SK-N-SH (cell line): ENCODE measurements at regions not wholly inside any gene's neighbourhood (a gene's known extent, or its start where the extent isn't known, plus 50 kb on each side); places are given as distances from the start of the nearest gene placed in this dataset.

ENCODE experiments used
- CTCF ChIA-PET: fragments of 300-600, 350-600 bp; formaldehyde crosslinking; extraction: SDS; loops from one replicate; lab custom pipeline; 2021; lab: Yijun Ruan, JAX
- POLR2A ChIA-PET: fragments of 350-600 bp; sonication (Branson Sonifier 250); formaldehyde crosslinking; extraction: SDS; loops from one replicate; lab custom pipeline; 2020; ENCODE audit warnings: antibody characterized with exemption, inconsistent platforms; lab: Yijun Ruan, JAX
- DNase-seq: peaks from one replicate; pipeline ENCODE4 v3.0.0; 2012
- H2AFZ ChIP-seq: fragments of 200-600 bp; sonication (generic); 2 replicates; pipeline ENCODE4 v1.8.1; 2016; ENCODE audit warnings: antibody characterized with exemption, mild to moderate bottlenecking, low read depth
- H3F3A ChIP-seq: fragments of 200-600 bp; sonication (generic); replicated peaks from 2 replicates; pipeline ENCODE3; 2016; ENCODE audit warnings: antibody characterized with exemption, mild to moderate bottlenecking; ENCODE audit not compliant: insufficient read depth
- H3K27ac ChIP-seq, 2 experiments: fragments of 200-500 bp in 1 of 2; fragments of 200-600 bp in 1 of 2; sonication (Bioruptor generic) in 1 of 2; sonication (generic), shearing (Covaris generic) in 1 of 2; 2 replicates each; pipeline versions ENCODE4 v1.5.1 to v1.6.1; 2014 to 2016; ENCODE audit warnings: low read depth in 2 of 2, inconsistent platforms in 1 of 2, low read length in 1 of 2, mild to moderate bottlenecking in 1 of 2, mixed read lengths in 1 of 2
- H3K27me3 ChIP-seq: fragments of 200-600 bp; sonication (generic), shearing (Covaris generic); 2 replicates; pipeline ENCODE4 v1.6.1; 2016; ENCODE audit warnings: mixed run types; ENCODE audit not compliant: insufficient read depth
- H3K36me3 ChIP-seq, 2 experiments: fragments of 200-500 bp in 1 of 2; fragments of 200-600 bp in 1 of 2; sonication (Bioruptor generic) in 1 of 2; sonication (generic) in 1 of 2; replicated peaks in 1 of 2; 2 replicates each; pipeline versions ENCODE3 to v1.5.1; 2014 to 2016; ENCODE audit warnings: low read length in 1 of 2, mild to moderate bottlenecking in 1 of 2; ENCODE audit not compliant: insufficient read depth in 2 of 2, control insufficient read depth in 1 of 2
- H3K4me1 ChIP-seq, 2 experiments: fragments of 200-500 bp in 1 of 2; fragments of 200-600 bp in 1 of 2; sonication (Bioruptor generic) in 1 of 2; sonication (generic), shearing (Covaris generic) in 1 of 2; 2 replicates each; pipeline versions ENCODE4 v1.5.1 to v1.6.1; 2014 to 2016; ENCODE audit warnings: low read depth in 1 of 2, low read length in 1 of 2, mixed run types in 1 of 2; ENCODE audit not compliant: insufficient read depth in 2 of 2, control insufficient read depth in 1 of 2
- H3K4me2 ChIP-seq: fragments of 200-600 bp; sonication (generic), shearing (Covaris generic); 2 replicates; pipeline ENCODE4 v1.6.1; 2017; ENCODE audit warnings: mixed run types
- H3K4me3 ChIP-seq, 2 experiments: fragments of 200-500 bp in 1 of 2; fragments of 200-600 bp in 1 of 2; sonication (Bioruptor generic) in 1 of 2; sonication (generic), shearing (Covaris generic) in 1 of 2; 2 replicates each; pipeline versions ENCODE4 v1.5.1 to v1.8.1; 2014 to 2016; ENCODE audit warnings: low read depth in 2 of 2, inconsistent platforms in 1 of 2, low read length in 1 of 2, mild to moderate bottlenecking in 1 of 2, mixed read lengths in 1 of 2, moderate library complexity in 1 of 2
- H3K79me2 ChIP-seq: fragments of 200-600 bp; sonication (generic); 2 replicates; pipeline ENCODE4 v1.8.1; 2017; ENCODE audit warnings: mild to moderate bottlenecking; ENCODE audit not compliant: insufficient read depth
- H3K9ac ChIP-seq: fragments of 200-600 bp; sonication (generic); 2 replicates; pipeline ENCODE4 v1.6.1; 2017; ENCODE audit warnings: mixed run types
- H3K9me2 ChIP-seq: fragments of 200-600 bp; sonication (generic); 2 replicates; pipeline ENCODE4 v1.6.1; 2017; ENCODE audit warnings: mixed run types
- H3K9me3 ChIP-seq: fragments of 200-600 bp; sonication (generic); 2 replicates; pipeline ENCODE4 v1.6.1; 2017; ENCODE audit warnings: mixed run types, mild to moderate bottlenecking, moderate library complexity
- H4K20me1 ChIP-seq: fragments of 200-600 bp; sonication (generic); 2 replicates; pipeline ENCODE4 v1.6.1; 2017; ENCODE audit warnings: mild to moderate bottlenecking, mixed run types; ENCODE audit not compliant: insufficient read depth
- CHD2 ChIP-seq: fragments of 150-350 bp; IDR thresholded peaks from 2 replicates; pipeline ENCODE4 v1.6.1; 2018; ENCODE audit warnings: low read length; ENCODE audit not compliant: partially characterized antibody
- EZH2phosphoT487 ChIP-seq: fragments of 200-600 bp; sonication (generic); IDR thresholded peaks from 2 replicates; pipeline ENCODE4 v1.6.1; 2017; ENCODE audit warnings: low read depth, mixed run types, mild to moderate bottlenecking, antibody characterized with exemption, moderate library complexity, borderline replicate concordance
- FOSL2 ChIP-seq: IDR thresholded peaks from 2 replicates; pipeline ENCODE4 v1.4.0; 2012; ENCODE audit warnings: low read depth, mild to moderate bottlenecking, moderate library complexity, borderline replicate concordance
- FOXJ3 ChIP-seq: sonication (generic); formaldehyde crosslinking; IDR thresholded peaks from 2 replicates; pipeline ENCODE4 v1.5.1; 2020; ENCODE audit warnings: mild to moderate bottlenecking, missing genetic modification reagents
- GABPA ChIP-seq: IDR thresholded peaks from 2 replicates; pipeline ENCODE4 v1.4.0; 2012; ENCODE audit warnings: low read depth, mild to moderate bottlenecking
- MEF2A ChIP-seq: IDR thresholded peaks from 2 replicates; pipeline ENCODE4 v1.4.0; 2012; ENCODE audit warnings: low read depth, borderline replicate concordance
- RFX5 ChIP-seq: IDR thresholded peaks from 2 replicates; pipeline ENCODE4 v1.6.1; 2012; ENCODE audit warnings: mild to moderate bottlenecking, improper control_type of control experiment, low read length
- TAF1 ChIP-seq: IDR thresholded peaks from 2 replicates; pipeline ENCODE4 v1.6.1; 2012; ENCODE audit warnings: low read depth, mild to moderate bottlenecking, low read length, moderate library complexity, borderline replicate concordance
- TEAD4 ChIP-seq: IDR thresholded peaks from 2 replicates; pipeline ENCODE4 v1.4.0; 2012; ENCODE audit warnings: mild to moderate bottlenecking, borderline replicate concordance; ENCODE audit not compliant: insufficient read depth
- YY1 ChIP-seq: IDR thresholded peaks from 2 replicates; pipeline ENCODE4 v1.4.0; 2012; ENCODE audit warnings: low read depth, mild to moderate bottlenecking
- WGBS: methylation state at CpG from one replicate; pipeline ENCODE4 v1.1.6; 2017; ENCODE audit warnings: low lambda C conversion rate; 5-methylcytosine and 5-hydroxymethylcytosine counted together
- TF ChIP-seq, protein P1 (sequence below): IDR thresholded peaks from 2 replicates; pipeline ENCODE4 v1.4.0; 2012; ENCODE audit warnings: low read depth
- TF ChIP-seq, protein P2 (sequence below): IDR thresholded peaks from 2 replicates; pipeline ENCODE4 v1.6.1; 2012; ENCODE audit warnings: mild to moderate bottlenecking, low read depth, low read length, moderate library complexity
- TF ChIP-seq, protein P3 (sequence below): fragments of 200-600 bp; sonication (generic); IDR thresholded peaks from 2 replicates; pipeline ENCODE4 v1.6.1; 2017; ENCODE audit warnings: antibody characterized with exemption, mild to moderate bottlenecking, moderate library complexity

DNA sequence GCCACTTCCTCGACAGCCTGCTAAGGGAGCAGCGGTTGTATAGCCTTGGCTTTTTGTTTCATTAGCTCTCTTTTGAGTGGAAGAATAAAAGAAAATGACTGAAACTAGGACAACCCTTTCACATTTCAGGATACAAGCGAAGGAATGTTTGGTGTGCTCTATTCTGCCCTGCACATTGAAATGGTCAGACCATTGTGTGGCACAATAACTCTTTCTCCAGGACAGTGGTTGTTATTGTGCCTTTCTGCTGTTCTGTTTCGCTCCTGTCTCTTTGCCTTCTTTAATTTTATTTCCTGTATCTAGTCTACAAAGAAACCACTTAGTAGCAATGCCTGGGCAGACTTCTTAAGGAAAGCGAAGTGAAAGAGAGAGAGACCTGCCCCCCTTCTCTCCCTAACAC lies 473.7 kb downstream of the GBA3 start (continued):
- TF ChIP-seq TEAD4: no peak

DNA sequence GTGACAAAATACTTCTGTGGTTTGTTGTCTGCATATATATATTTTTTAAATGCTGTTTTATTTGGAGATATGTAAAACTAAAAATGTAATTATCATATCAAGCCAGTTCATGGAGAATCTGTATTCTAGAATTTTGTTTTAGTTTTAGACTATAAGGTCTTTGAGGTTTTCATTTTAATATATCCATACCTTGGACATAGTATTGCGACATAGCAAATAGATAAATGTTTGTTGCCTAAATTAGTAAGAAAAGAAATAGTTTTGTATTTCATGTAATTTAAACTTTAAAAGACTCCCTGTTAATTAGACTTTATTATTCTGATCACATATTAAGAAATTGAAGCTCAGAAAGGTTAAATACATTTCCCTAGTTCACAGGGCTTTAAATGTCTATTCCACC lies 472.9 kb downstream of the GBA3 start:
- Histone ChIP-seq H3F3A (no peaks in the 10 kb centered on the region), H3K4me2 (no peak overlapping the region), H3K36me3 (no peaks in the 10 kb centered on the region), H3K27me3 (no peaks in the 10 kb centered on the region), H3K79me2 (no peaks in the 10 kb centered on the region), H2AFZ (no peak overlapping the region), H3K27ac (no peak overlapping the region), H4K20me1 (no peaks in the 10 kb centered on the region), H3K9me2 (no peaks in the 10 kb centered on the region), H3K4me1 (no peaks in the 10 kb centered on the region), H3K4me3 (no peak overlapping the region), H3K9ac (no peak overlapping the region), H3K9me3 (no peaks in the 10 kb centered on the region)
- ChIA-PET CTCF (no interaction called here), POLR2A (no interaction called here)
- 3% methylated on average over 1 of the region's 1 CpG for WGBS
- no peak for DNase-seq
- TF ChIP-seq EZH2phosphoT487: no peak
- TF ChIP-seq CHD2: no peak
- no peak for TF ChIP-seq YY1
- no peak for TF ChIP-seq MEF2A
- TF ChIP-seq, protein P1, sequence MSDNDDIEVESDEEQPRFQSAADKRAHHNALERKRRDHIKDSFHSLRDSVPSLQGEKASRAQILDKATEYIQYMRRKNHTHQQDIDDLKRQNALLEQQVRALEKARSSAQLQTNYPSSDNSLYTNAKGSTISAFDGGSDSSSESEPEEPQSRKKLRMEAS: no peak
- TF ChIP-seq, protein P2, sequence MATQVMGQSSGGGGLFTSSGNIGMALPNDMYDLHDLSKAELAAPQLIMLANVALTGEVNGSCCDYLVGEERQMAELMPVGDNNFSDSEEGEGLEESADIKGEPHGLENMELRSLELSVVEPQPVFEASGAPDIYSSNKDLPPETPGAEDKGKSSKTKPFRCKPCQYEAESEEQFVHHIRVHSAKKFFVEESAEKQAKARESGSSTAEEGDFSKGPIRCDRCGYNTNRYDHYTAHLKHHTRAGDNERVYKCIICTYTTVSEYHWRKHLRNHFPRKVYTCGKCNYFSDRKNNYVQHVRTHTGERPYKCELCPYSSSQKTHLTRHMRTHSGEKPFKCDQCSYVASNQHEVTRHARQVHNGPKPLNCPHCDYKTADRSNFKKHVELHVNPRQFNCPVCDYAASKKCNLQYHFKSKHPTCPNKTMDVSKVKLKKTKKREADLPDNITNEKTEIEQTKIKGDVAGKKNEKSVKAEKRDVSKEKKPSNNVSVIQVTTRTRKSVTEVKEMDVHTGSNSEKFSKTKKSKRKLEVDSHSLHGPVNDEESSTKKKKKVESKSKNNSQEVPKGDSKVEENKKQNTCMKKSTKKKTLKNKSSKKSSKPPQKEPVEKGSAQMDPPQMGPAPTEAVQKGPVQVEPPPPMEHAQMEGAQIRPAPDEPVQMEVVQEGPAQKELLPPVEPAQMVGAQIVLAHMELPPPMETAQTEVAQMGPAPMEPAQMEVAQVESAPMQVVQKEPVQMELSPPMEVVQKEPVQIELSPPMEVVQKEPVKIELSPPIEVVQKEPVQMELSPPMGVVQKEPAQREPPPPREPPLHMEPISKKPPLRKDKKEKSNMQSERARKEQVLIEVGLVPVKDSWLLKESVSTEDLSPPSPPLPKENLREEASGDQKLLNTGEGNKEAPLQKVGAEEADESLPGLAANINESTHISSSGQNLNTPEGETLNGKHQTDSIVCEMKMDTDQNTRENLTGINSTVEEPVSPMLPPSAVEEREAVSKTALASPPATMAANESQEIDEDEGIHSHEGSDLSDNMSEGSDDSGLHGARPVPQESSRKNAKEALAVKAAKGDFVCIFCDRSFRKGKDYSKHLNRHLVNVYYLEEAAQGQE: no peak
- TF ChIP-seq RFX5: no peak
- TF ChIP-seq, protein P3, sequence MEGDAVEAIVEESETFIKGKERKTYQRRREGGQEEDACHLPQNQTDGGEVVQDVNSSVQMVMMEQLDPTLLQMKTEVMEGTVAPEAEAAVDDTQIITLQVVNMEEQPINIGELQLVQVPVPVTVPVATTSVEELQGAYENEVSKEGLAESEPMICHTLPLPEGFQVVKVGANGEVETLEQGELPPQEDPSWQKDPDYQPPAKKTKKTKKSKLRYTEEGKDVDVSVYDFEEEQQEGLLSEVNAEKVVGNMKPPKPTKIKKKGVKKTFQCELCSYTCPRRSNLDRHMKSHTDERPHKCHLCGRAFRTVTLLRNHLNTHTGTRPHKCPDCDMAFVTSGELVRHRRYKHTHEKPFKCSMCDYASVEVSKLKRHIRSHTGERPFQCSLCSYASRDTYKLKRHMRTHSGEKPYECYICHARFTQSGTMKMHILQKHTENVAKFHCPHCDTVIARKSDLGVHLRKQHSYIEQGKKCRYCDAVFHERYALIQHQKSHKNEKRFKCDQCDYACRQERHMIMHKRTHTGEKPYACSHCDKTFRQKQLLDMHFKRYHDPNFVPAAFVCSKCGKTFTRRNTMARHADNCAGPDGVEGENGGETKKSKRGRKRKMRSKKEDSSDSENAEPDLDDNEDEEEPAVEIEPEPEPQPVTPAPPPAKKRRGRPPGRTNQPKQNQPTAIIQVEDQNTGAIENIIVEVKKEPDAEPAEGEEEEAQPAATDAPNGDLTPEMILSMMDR: no peak
- TF ChIP-seq GABPA: no peak
- TF ChIP-seq FOXJ3 (CRISPR knock-in tag): no peak
- no peak for TF ChIP-seq TAF1
- TF ChIP-seq FOSL2: no peak
